ENCODE measurements at regions not wholly inside any gene's neighbourhood (a gene's known extent, or its start where the extent isn't known, plus 50 kb on each side); places are given as distances from the start of the nearest gene placed in this dataset.
"Not testable (repeated sequence)": the region's sequence is repeated elsewhere in the genome, so short reads cannot be mapped to it uniquely, and the experiment has no call there.

DNA sequence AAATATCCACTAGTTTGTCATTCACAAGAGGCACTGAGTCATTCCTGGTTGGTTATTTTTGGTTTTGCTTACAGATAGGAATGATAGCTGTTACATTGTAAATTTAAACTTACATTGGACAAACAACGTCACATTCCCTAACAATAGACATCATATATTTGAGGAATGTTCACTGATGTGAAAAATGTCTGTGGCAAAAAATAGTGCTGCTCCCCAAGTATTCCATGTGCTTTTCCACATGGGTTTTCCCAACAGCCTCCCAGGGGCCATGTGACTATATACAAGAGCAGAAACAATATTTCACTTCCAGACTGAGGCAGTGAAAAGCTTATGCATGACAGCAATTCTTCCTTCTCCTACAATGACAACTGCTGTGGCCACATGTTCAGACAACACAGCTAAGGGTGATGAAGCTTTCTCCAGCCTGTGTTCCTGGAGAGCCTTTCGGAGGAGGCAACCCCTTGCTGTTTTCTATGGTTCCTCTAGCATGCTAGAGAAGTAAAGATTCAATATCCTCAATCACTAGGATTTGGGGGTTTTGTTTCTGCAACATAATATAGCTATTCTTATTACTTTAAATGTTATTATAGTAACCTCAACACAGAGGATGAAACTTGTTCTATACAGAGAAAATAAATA lies 202.7 kb downstream of the PTH2R start:
- no peak for TF ChIP-seq ZFX (IDR thresholded peaks at IDR 0.05)
- TF ChIP-seq, protein P1, sequence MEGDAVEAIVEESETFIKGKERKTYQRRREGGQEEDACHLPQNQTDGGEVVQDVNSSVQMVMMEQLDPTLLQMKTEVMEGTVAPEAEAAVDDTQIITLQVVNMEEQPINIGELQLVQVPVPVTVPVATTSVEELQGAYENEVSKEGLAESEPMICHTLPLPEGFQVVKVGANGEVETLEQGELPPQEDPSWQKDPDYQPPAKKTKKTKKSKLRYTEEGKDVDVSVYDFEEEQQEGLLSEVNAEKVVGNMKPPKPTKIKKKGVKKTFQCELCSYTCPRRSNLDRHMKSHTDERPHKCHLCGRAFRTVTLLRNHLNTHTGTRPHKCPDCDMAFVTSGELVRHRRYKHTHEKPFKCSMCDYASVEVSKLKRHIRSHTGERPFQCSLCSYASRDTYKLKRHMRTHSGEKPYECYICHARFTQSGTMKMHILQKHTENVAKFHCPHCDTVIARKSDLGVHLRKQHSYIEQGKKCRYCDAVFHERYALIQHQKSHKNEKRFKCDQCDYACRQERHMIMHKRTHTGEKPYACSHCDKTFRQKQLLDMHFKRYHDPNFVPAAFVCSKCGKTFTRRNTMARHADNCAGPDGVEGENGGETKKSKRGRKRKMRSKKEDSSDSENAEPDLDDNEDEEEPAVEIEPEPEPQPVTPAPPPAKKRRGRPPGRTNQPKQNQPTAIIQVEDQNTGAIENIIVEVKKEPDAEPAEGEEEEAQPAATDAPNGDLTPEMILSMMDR (conservative IDR thresholded peaks at IDR 0.05): no peak

DNA sequence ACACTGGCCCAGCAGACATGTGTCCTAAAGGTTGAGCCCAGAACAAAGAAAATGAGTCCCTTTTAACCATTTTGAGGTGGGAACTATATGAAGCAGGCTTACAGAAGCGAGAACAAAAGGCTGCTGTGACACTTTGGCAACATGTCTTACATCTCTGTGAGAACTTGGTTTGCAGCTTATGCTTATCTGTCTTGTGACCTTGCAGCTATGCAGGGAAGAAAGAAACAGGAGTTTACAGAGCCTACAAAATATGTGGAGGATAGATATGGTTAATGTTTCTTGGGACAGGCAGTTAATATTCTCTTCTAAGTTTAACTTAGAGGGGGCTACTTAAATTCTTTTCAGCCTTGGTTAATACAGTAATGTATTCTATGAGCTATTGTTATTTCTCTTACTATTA lies 209.1 kb downstream of the PTH2R start:
- not testable (repeated sequence) for H3K27ac ChIP-seq

More for the DNA sequence above, 202.7 kb downstream of the PTH2R start:
- H3K27ac ChIP-seq: no peak overlapping the region

DNA sequence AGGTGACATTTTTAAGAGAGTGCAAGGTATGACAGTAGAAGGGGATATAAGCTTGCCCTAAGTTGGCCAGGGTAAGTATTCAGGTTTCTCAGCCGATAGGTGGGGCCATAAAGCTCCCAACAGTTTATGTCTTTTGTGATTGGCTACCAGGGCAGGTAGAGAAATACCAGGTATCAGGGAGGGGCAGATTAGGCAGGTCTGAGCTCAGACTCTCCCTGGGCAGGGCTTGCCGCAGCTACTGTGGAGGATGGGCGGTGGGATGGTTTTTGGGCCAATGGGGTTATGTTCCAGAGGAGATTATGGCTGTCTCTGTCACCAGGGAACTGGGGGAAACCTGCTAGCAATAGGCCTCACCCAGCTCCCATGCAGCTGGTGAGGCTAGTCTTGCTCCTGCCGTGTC lies 211.6 kb downstream of the PTH2R start:
- H3K27ac ChIP-seq: no peak overlapping the region
- TF ChIP-seq, protein P1 (conservative IDR thresholded peaks at IDR 0.05): no peak
- TF ChIP-seq ZFX (IDR thresholded peaks at IDR 0.05): no peak

DNA sequence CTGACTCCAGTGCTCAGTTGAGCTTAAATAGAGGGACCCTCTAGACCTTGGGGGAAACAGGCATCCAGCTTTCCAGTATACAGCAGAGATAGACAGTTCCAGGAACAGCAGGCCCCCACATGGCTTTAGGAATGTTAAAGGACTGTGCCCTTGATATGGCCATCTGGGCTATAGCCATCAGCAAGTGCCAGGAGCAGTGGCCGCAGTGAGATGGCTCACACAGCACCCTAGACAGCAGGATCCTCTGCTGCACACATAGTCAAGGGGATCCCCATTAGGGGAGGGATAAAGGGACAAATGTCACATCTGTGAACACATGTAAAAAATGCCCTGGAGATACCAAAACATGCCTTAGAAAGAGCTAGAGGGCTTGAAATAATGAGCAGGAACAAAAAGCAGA lies 213.4 kb downstream of the PTH2R start:
- no peak for TF ChIP-seq ZFX (IDR thresholded peaks at IDR 0.05)
- TF ChIP-seq, protein P1 (conservative IDR thresholded peaks at IDR 0.05): no peak
- no peak overlapping the region for H3K27ac ChIP-seq

DNA sequence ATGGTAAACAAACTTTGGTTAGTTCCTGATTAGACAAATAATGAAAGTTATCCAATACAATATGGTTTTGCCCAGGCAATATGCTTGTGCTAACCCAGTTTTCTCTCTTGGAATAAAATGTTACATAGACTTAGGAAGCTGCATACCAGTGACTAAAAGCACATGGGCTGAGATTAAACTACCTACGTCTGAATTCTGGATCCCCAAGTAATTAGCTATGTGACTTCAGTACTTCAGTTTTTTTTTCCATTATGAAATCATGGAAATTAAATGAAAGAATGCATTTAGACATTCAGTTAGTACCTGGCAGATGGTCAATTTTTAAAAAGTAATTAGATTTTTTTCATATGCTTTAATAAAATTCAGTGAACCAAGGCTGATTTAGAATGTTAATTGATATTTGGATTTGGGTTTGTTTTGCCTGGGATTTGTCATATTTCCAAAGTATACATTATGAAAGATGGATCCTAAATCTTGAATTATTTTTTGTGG lies 213.9 kb downstream of the PTH2R start:
- TF ChIP-seq, protein P1 (conservative IDR thresholded peaks at IDR 0.05): no peak
- no peak for TF ChIP-seq ZFX (IDR thresholded peaks at IDR 0.05)

DNA sequence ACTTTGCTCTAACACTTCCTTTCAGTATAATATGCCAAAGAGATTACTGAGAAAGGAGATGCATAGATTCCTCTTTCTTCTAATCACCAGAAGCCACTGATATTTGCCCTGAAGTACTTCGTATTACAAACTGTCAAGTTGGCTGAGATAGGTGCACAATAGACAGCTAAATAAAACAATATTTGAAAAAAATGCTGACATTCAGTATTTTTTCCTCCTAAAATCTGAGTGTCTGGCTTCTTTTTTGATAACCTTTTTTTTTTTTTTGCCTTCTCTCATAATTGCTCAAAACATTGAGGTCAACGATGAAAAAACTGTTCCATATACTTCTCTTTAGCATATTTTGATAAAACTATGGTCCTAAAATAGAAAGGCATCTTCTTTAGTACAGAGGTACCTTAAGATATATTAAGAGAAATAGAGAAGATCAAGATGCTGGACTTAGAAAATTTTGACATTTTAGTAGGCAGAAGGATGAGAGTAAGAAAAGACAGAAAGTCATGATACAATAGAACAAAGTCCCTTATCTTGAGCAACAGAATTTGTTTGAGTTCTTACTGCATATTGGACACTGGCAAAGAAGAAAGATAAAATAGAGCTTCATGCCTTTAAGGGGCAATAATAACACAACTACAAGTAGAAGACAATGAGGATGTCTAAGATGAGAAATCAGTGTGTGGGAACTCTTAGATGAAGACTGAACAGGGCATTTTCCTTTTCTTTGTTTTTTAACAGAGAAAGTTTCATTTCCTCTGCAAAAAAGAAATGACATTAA lies 220.7 kb downstream of the PTH2R start:
- TF ChIP-seq, protein P1 (conservative IDR thresholded peaks at IDR 0.05): no peak
- no peak for TF ChIP-seq ZFX (IDR thresholded peaks at IDR 0.05)
- no peak overlapping the region for H3K27ac ChIP-seq

More for the DNA sequence above, 213.9 kb downstream of the PTH2R start:
- no peak overlapping the region for H3K27ac ChIP-seq

DNA sequence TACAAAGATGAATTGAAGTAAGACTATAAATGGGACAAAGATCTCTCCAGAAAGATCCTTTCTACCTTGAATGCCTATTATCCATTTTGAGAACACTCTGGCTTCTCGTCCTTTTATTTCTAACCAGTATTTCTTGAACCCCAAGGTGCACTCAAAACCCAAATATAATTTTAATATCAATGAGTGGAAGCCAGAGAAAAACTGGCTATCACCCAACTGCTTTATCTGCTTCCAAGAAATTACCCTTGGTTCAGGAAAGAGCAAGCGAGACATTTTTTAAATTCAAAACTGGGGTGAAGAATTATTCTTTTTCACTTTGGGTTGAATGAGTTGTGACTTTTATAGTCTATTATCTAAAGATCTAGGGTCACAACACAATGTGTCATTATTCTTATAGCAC lies 221.3 kb downstream of the PTH2R start:
- no peak for TF ChIP-seq ZFX (IDR thresholded peaks at IDR 0.05)
- H3K27ac ChIP-seq: no peak overlapping the region

DNA sequence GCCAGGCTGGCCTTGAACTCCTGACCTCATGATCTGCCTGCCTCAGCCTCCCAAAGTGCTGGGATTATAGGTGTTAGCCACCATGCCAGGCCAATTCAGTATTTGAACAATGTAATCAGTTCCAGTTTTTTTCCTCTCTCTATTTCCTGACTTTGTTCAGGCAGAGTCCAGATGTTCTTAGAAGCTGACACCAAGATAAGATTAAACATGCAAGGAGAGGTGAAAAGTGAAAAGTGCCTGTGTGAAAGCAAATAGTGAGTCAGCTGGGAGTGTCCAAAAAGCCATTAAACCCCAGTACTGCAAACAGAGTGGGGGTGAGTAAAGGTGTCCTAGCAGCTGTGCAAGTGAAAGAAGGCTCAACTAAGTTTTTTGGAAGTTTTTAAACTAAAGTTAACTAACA lies 231.5 kb downstream of the PTH2R start:
- no peak for TF ChIP-seq ZFX (IDR thresholded peaks at IDR 0.05)
- TF ChIP-seq, protein P1 (conservative IDR thresholded peaks at IDR 0.05): no peak
- H3K27ac ChIP-seq: no peak overlapping the region
